ENCODE measurements at regions not wholly inside any gene's neighbourhood (a gene's known extent, or its start where the extent isn't known, plus 50 kb on each side); places are given as distances from the start of the nearest gene placed in this dataset.

- ATAC-seq (ENCODE audit: insufficient number of reproducible peaks, low FRiP score, low read depth) (no peak), DNase-seq (ENCODE audit: low spot score) (no peak)
- Histone ChIP-seq H3K27me3 (replicated peaks; ENCODE audit: insufficient read depth) (no peaks in the 10 kb centered on the region), H3K4me1 (ENCODE audit: control insufficient read depth in 1 of 2, low read depth in 2 of 2) (no peaks in the 10 kb centered on the region), H3K36me3 (no peaks in the 10 kb centered on the region), H3K27ac (no peak overlapping the region), H3K9me3 (no peaks in the 10 kb centered on the region), H3K4me3 (no peak overlapping the region)
- TF ChIP-seq, protein P1, sequence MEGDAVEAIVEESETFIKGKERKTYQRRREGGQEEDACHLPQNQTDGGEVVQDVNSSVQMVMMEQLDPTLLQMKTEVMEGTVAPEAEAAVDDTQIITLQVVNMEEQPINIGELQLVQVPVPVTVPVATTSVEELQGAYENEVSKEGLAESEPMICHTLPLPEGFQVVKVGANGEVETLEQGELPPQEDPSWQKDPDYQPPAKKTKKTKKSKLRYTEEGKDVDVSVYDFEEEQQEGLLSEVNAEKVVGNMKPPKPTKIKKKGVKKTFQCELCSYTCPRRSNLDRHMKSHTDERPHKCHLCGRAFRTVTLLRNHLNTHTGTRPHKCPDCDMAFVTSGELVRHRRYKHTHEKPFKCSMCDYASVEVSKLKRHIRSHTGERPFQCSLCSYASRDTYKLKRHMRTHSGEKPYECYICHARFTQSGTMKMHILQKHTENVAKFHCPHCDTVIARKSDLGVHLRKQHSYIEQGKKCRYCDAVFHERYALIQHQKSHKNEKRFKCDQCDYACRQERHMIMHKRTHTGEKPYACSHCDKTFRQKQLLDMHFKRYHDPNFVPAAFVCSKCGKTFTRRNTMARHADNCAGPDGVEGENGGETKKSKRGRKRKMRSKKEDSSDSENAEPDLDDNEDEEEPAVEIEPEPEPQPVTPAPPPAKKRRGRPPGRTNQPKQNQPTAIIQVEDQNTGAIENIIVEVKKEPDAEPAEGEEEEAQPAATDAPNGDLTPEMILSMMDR (IDR thresholded peaks at IDR 0.05) = no peak
Measured at GRCh38 chr3:28000608-28001007, 240.8 kb upstream of the CMC1 start.

DNA sequence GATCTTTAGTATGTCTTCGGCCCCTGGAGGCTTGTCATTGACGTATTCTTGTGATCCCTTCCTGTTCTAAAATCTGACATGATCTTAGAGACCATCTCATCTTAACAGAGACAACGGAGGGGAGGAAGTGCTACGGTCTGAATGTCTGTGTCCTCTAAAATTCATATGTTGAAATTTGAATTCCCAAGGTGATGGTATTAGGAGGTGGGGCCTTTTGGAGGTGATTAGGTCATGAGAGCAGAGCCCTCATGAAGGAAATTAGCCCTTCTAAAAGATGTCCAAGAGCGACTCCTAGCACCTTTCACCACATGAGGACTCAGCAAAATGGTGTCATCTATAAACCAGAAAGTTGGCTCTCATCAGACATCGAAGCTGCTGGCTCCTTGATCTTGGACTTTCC lies 233.2 kb upstream of the CMC1 start:
- Histone ChIP-seq H3K4me1 (ENCODE audit: control insufficient read depth in 1 of 2, low read depth in 2 of 2) (no peaks in the 10 kb centered on the region), H3K27ac (no peak overlapping the region), H3K36me3 (no peaks in the 10 kb centered on the region), H3K9me3 (no peaks in the 10 kb centered on the region), H3K27me3 (replicated peaks; ENCODE audit: insufficient read depth) (no peaks in the 10 kb centered on the region), H3K4me3 (no peak overlapping the region)
- ATAC-seq (ENCODE audit: insufficient number of reproducible peaks, low FRiP score, low read depth) = no peak
- no peak for DNase-seq (ENCODE audit: low spot score)
- TF ChIP-seq, protein P1 (IDR thresholded peaks at IDR 0.05) = no peak

DNA sequence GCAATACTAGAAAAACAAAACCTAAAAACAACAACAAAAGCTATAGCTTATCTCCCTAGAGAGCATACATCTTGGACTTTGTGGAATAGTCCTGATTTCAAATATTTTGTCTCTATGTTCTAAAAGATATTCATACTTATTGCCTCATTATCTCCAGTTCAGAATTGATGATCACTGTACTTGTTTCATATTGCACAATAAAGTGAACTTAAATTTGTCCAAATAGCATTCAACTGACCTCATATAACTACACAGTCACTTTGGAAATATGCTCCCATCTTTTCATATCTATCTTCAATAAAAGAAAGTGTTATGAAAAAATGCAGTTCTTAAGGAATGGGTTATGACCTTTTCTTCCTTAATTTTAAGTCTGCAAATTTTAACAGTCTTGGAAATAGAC lies 228.6 kb upstream of the CMC1 start:
- no peak for ATAC-seq (ENCODE audit: insufficient number of reproducible peaks, low FRiP score, low read depth)
- H3K4me1 ChIP-seq (ENCODE audit: control insufficient read depth in 1 of 2, low read depth in 2 of 2) = no peaks in the 10 kb centered on the region
- no peak overlapping the region for H3K27ac ChIP-seq
- no peaks in the 10 kb centered on the region for H3K9me3 ChIP-seq
- TF ChIP-seq, protein P1 (IDR thresholded peaks at IDR 0.05) = no peak
- H3K4me3 ChIP-seq = no peak overlapping the region
- H3K27me3 ChIP-seq (replicated peaks; ENCODE audit: insufficient read depth) = no peaks in the 10 kb centered on the region
- H3K36me3 ChIP-seq = no peaks in the 10 kb centered on the region
- no peak for DNase-seq (ENCODE audit: low spot score)

GRCh38 chr3:28013864-28014473 lies 227.4 kb upstream of the CMC1 start:
- TF ChIP-seq, protein P1 (IDR thresholded peaks at IDR 0.05) = no peak
- no peaks in the 10 kb centered on the region for H3K4me1 ChIP-seq (ENCODE audit: control insufficient read depth in 1 of 2, low read depth in 2 of 2)
- H3K27me3 ChIP-seq (replicated peaks; ENCODE audit: insufficient read depth) = no peaks in the 10 kb centered on the region
- no peak for DNase-seq (ENCODE audit: low spot score)
- H3K9me3 ChIP-seq = no peaks in the 10 kb centered on the region
- no peaks in the 10 kb centered on the region for H3K36me3 ChIP-seq
- H3K4me3 ChIP-seq = no peak overlapping the region
- ATAC-seq (ENCODE audit: insufficient number of reproducible peaks, low FRiP score, low read depth) = no peak
- no peak overlapping the region for H3K27ac ChIP-seq

- Histone ChIP-seq H3K27ac (no peak overlapping the region), H3K4me1 (ENCODE audit: control insufficient read depth in 1 of 2, low read depth in 2 of 2) (no peaks in the 10 kb centered on the region), H3K27me3 (replicated peaks; ENCODE audit: insufficient read depth) (no peaks in the 10 kb centered on the region), H3K4me3 (no peak overlapping the region), H3K9me3 (no peaks in the 10 kb centered on the region), H3K36me3 (no peaks in the 10 kb centered on the region)
- TF ChIP-seq, protein P1 (IDR thresholded peaks at IDR 0.05) = no peak
- no peak for DNase-seq (ENCODE audit: low spot score)
- no peak for ATAC-seq (ENCODE audit: insufficient number of reproducible peaks, low FRiP score, low read depth)
Measured at GRCh38 chr3:28018925-28019718, 222.3 kb upstream of the CMC1 start.
